CD4-positive, alpha-beta memory T cell (primary cell): ENCODE measurements at regions not wholly inside any gene's neighbourhood (a gene's known extent, or its start where the extent isn't known, plus 50 kb on each side); places are given as distances from the start of the nearest gene placed in this dataset.

Source experiments
- CTCF ChIA-PET: fragments of 350-600 bp; sonication (Branson Sonifier 250); formaldehyde crosslinking; loops from one replicate; lab custom pipeline; 2021; ENCODE audit warnings: inconsistent platforms; ENCODE audit not compliant: partially characterized antibody; lab: Charles Lee
- POLR2A ChIA-PET: fragments of 350-600 bp; sonication (Branson Sonifier 250); formaldehyde crosslinking; loops from one replicate; lab custom pipeline; 2021; ENCODE audit not compliant: partially characterized antibody; lab: Charles Lee
- DNase-seq, 5 donors: peaks; one replicate each; pipeline versions ENCODE4 v3.0.0 to v3.0.0-alpha.2; 2020 to 2022; ENCODE audit warnings: mixed read lengths in 1 of 5
- H3K27ac ChIP-seq: one replicate; pipeline ENCODE4 v1.7.0; 2013; ENCODE audit warnings: low read depth, low read length
- H3K27me3 ChIP-seq: 2 replicates; pipeline ENCODE4 v1.7.0; 2013; ENCODE audit warnings: mild to moderate bottlenecking, low read length, moderate library complexity; ENCODE audit not compliant: insufficient read depth
- H3K36me3 ChIP-seq: 2 replicates; pipeline ENCODE4 v1.7.0; 2013; ENCODE audit warnings: mild to moderate bottlenecking, low read length, moderate library complexity; ENCODE audit not compliant: insufficient read depth
- H3K4me1 ChIP-seq: 2 replicates; pipeline ENCODE4 v1.7.0; 2013; ENCODE audit warnings: mild to moderate bottlenecking, low read length, moderate library complexity; ENCODE audit not compliant: insufficient read depth
- H3K4me3 ChIP-seq, 2 donors: one replicate each; pipeline ENCODE4 v1.7.0; 2013; ENCODE audit warnings: low read length in 2 of 2, mild to moderate bottlenecking in 1 of 2
- H3K9me3 ChIP-seq, 2 donors: one replicate each; pipeline ENCODE4 v1.7.0; 2013; ENCODE audit warnings: low read length in 2 of 2, control low read depth in 1 of 2; ENCODE audit not compliant: control insufficient read depth in 1 of 2
- H3K27ac Mint-ChIP-seq, 7 donors: one replicate each; pipeline ENCODE4 v1.8.0; 2020 to 2021; ENCODE audit warnings: mixed read lengths in 7 of 7, mild to moderate bottlenecking in 6 of 7, inconsistent platforms in 3 of 7, moderate library complexity in 3 of 7
- H3K27me3 Mint-ChIP-seq, 2 donors: one replicate each; pipeline ENCODE4 v1.8.0; 2020 to 2021; ENCODE audit warnings: mixed read lengths in 2 of 2
- H3K36me3 Mint-ChIP-seq, 2 donors: one replicate each; pipeline ENCODE4 v1.8.0; 2020 to 2021; ENCODE audit warnings: mixed read lengths in 2 of 2, inconsistent platforms in 1 of 2, mild to moderate bottlenecking in 1 of 2
- H3K4me1 Mint-ChIP-seq, 4 donors: one replicate each; pipeline ENCODE4 v1.8.0; 2020 to 2021; ENCODE audit warnings: mixed read lengths in 4 of 4, mild to moderate bottlenecking in 1 of 4
- H3K4me3 Mint-ChIP-seq, 8 donors: one replicate each; pipeline ENCODE4 v1.8.0; 2020 to 2021; ENCODE audit warnings: mixed read lengths in 8 of 8, mild to moderate bottlenecking in 7 of 8, moderate library complexity in 6 of 8, inconsistent platforms in 3 of 8
- H3K9me3 Mint-ChIP-seq, 8 donors: one replicate each; pipeline ENCODE4 v1.8.0; 2020 to 2021; ENCODE audit warnings: mixed read lengths in 8 of 8, mild to moderate bottlenecking in 5 of 8, inconsistent platforms in 3 of 8, moderate library complexity in 1 of 8
- intact Hi-C: fragments of 100-400 bp; cut with micrococcal nuclease; formaldehyde crosslinking; loops from one replicate; pipeline ENCODE4 v1.15.1; 2023

- Mint-ChIP-seq H3K27me3 (no peaks in the 10 kb centered on the region), H3K4me3 (no peak overlapping the region), H3K36me3 (no peaks in the 10 kb centered on the region), H3K4me1 (no peaks in the 10 kb centered on the region), H3K27ac (no peak overlapping the region), H3K9me3 (peaks cover 0 to 8% (median 1%) of the 10 kb centered on the region in 8 donors)
- no peaks in the 10 kb centered on the region for H3K9me3 ChIP-seq
- H3K4me3 ChIP-seq = no peak overlapping the region
- ChIA-PET CTCF (interaction anchor here (0.6 kb wide), 1 partner anchor 73 kb away, joined by 5 read pairs; no protein-coding TSS in a partner anchor), POLR2A (no interaction called here)
- no peak overlapping the region for H3K27ac ChIP-seq
- intact Hi-C loops = no loop called here
- no peaks in the 10 kb centered on the region for H3K4me1 ChIP-seq
- no peaks in the 10 kb centered on the region for H3K36me3 ChIP-seq
- H3K27me3 ChIP-seq = no peaks in the 10 kb centered on the region
- no peak for DNase-seq
These were observed 561.3 kb upstream of the INTU start for GRCh38 chr4:127071443-127071842.

GRCh38 chr4:127080141-127080540 is 552.6 kb upstream of the INTU start:
- POLR2A ChIA-PET = no interaction called here
- intact Hi-C loops = no loop called here
- Mint-ChIP-seq H3K27me3 (no peaks in the 10 kb centered on the region), H3K4me3 (no peak overlapping the region), H3K4me1 (no peaks in the 10 kb centered on the region), H3K27ac (no peak overlapping the region), H3K36me3 (no peaks in the 10 kb centered on the region), H3K9me3 (peaks cover 0 to 4% (median 0%) of the 10 kb centered on the region in 8 donors)
- H3K4me3 ChIP-seq = no peak overlapping the region
- H3K9me3 ChIP-seq = no peaks in the 10 kb centered on the region
- H3K27ac ChIP-seq = no peak overlapping the region
- no peaks in the 10 kb centered on the region for H3K4me1 ChIP-seq
- no peaks in the 10 kb centered on the region for H3K27me3 ChIP-seq
- CTCF ChIA-PET = no interaction called here
- DNase-seq = no peak
- H3K36me3 ChIP-seq = no peaks in the 10 kb centered on the region

- no peak overlapping the region for H3K4me3 ChIP-seq
- no peak overlapping the region for H3K4me3 Mint-ChIP-seq
- ChIA-PET CTCF (no interaction called here), POLR2A (no interaction called here)
- no peak overlapping the region for H3K27ac ChIP-seq
- no peaks in the 10 kb centered on the region for H3K4me1 ChIP-seq
- H3K4me1 Mint-ChIP-seq = no peaks in the 10 kb centered on the region
- peaks cover 2 to 7% (median 6%) of the 10 kb centered on the region in 8 donors for H3K9me3 Mint-ChIP-seq
- no peak overlapping the region for H3K27ac Mint-ChIP-seq
- no peaks in the 10 kb centered on the region for H3K36me3 Mint-ChIP-seq
- no peaks in the 10 kb centered on the region for H3K36me3 ChIP-seq
- no peaks in the 10 kb centered on the region for H3K27me3 ChIP-seq
- DNase-seq = no peak
- H3K9me3 ChIP-seq = no peaks in the 10 kb centered on the region
- intact Hi-C loops = no loop called here
- H3K27me3 Mint-ChIP-seq = peaks cover 0 to 1% of the 10 kb centered on the region in 2 donors
These were observed 551.7 kb upstream of the INTU start for GRCh38 chr4:127081041-127081440.

GRCh38 chr4:127082986-127083385 is 549.8 kb upstream of the INTU start:
- Histone ChIP-seq H3K27me3 (no peaks in the 10 kb centered on the region), H3K36me3 (no peaks in the 10 kb centered on the region), H3K9me3 (no peaks in the 10 kb centered on the region), H3K4me1 (no peaks in the 10 kb centered on the region), H3K27ac (no peak overlapping the region), H3K4me3 (no peak overlapping the region)
- no peak overlapping the region for H3K4me3 Mint-ChIP-seq
- H3K36me3 Mint-ChIP-seq = no peaks in the 10 kb centered on the region
- peaks cover 2 to 15% (median 8%) of the 10 kb centered on the region in 8 donors for H3K9me3 Mint-ChIP-seq
- no peak for DNase-seq
- H3K27me3 Mint-ChIP-seq = peaks cover 0 to 1% of the 10 kb centered on the region in 2 donors
- CTCF ChIA-PET = no interaction called here
- H3K4me1 Mint-ChIP-seq = no peaks in the 10 kb centered on the region
- no peak overlapping the region for H3K27ac Mint-ChIP-seq
- intact Hi-C loops = no loop called here
- POLR2A ChIA-PET = no interaction called here

GRCh38 chr4:127084666-127085065 is 548.1 kb upstream of the INTU start:
- Histone ChIP-seq H3K27ac (no peak overlapping the region), H3K36me3 (no peaks in the 10 kb centered on the region), H3K4me3 (no peak overlapping the region), H3K27me3 (no peaks in the 10 kb centered on the region), H3K4me1 (no peaks in the 10 kb centered on the region), H3K9me3 (no peaks in the 10 kb centered on the region)
- Mint-ChIP-seq H3K9me3 (peaks cover 2 to 19% (median 9%) of the 10 kb centered on the region in 8 donors), H3K36me3 (no peaks in the 10 kb centered on the region), H3K4me1 (no peaks in the 10 kb centered on the region), H3K27ac (no peak overlapping the region), H3K27me3 (peaks cover 0 to 1% of the 10 kb centered on the region in 2 donors), H3K4me3 (no peak overlapping the region)
- no peak for DNase-seq
- intact Hi-C loops = no loop called here
- ChIA-PET CTCF (no interaction called here), POLR2A (no interaction called here)

- H3K4me1 ChIP-seq = no peaks in the 10 kb centered on the region
- H3K27ac ChIP-seq = no peak overlapping the region
- H3K9me3 Mint-ChIP-seq = peaks cover 0 to 22% (median 1%) of the 10 kb centered on the region in 8 donors
- H3K27ac Mint-ChIP-seq = no peak overlapping the region
- no peaks in the 10 kb centered on the region for H3K9me3 ChIP-seq
- H3K4me3 ChIP-seq = no peak overlapping the region
- no peaks in the 10 kb centered on the region for H3K36me3 Mint-ChIP-seq
- no peak for DNase-seq
- intact Hi-C loops = no loop called here
- no peaks in the 10 kb centered on the region for H3K27me3 Mint-ChIP-seq
- no peak overlapping the region for H3K4me3 Mint-ChIP-seq
- ChIA-PET CTCF (no interaction called here), POLR2A (no interaction called here)
- H3K36me3 ChIP-seq = no peaks in the 10 kb centered on the region
- no peaks in the 10 kb centered on the region for H3K4me1 Mint-ChIP-seq
- no peaks in the 10 kb centered on the region for H3K27me3 ChIP-seq
These were observed 535.7 kb upstream of the INTU start for GRCh38 chr4:127097061-127097460.

GRCh38 chr4:127102361-127102760 is 530.4 kb upstream of the INTU start:
- ChIA-PET CTCF (no interaction called here), POLR2A (no interaction called here)

GRCh38 chr4:127103681-127104115 is 529.1 kb upstream of the INTU start:
- H3K27ac ChIP-seq = no peak overlapping the region
- Mint-ChIP-seq H3K36me3 (no peaks in the 10 kb centered on the region), H3K27ac (no peak overlapping the region), H3K4me3 (no peak overlapping the region), H3K4me1 (no peaks in the 10 kb centered on the region), H3K9me3 (peaks cover 2 to 19% (median 5%) of the 10 kb centered on the region in 8 donors), H3K27me3 (no peaks in the 10 kb centered on the region)
- no peaks in the 10 kb centered on the region for H3K27me3 ChIP-seq
- no peaks in the 10 kb centered on the region for H3K9me3 ChIP-seq
- ChIA-PET POLR2A (no interaction called here), CTCF (interaction anchor here (1.0 kb wide), 1 partner anchor 12 kb away, joined by 3 read pairs; no protein-coding TSS in a partner anchor)
- no peak for DNase-seq
- intact Hi-C loops = no loop called here
- no peaks in the 10 kb centered on the region for H3K4me1 ChIP-seq
- no peaks in the 10 kb centered on the region for H3K36me3 ChIP-seq
- no peak overlapping the region for H3K4me3 ChIP-seq

More at GRCh38 chr4:127102361-127102760, 530.4 kb upstream of the INTU start:
- no peak for DNase-seq
- intact Hi-C loops = no loop called here
- no peak overlapping the region for H3K4me3 ChIP-seq
- H3K9me3 Mint-ChIP-seq = peaks cover 0 to 13% (median 3%) of the 10 kb centered on the region in 8 donors
- H3K36me3 ChIP-seq = no peaks in the 10 kb centered on the region
- no peaks in the 10 kb centered on the region for H3K4me1 ChIP-seq
- H3K4me1 Mint-ChIP-seq = no peaks in the 10 kb centered on the region
- H3K27me3 Mint-ChIP-seq = no peaks in the 10 kb centered on the region
- H3K27ac ChIP-seq = no peak overlapping the region
- no peaks in the 10 kb centered on the region for H3K9me3 ChIP-seq
- H3K27ac Mint-ChIP-seq = no peak overlapping the region
- no peaks in the 10 kb centered on the region for H3K27me3 ChIP-seq
- no peaks in the 10 kb centered on the region for H3K36me3 Mint-ChIP-seq
- H3K4me3 Mint-ChIP-seq = no peak overlapping the region
